ENCODE measurements at regions not wholly inside any gene's neighbourhood (a gene's known extent, or its start where the extent isn't known, plus 50 kb on each side); places are given as distances from the start of the nearest gene placed in this dataset.

- no peak for TF ChIP-seq EZH2phosphoT487 (IDR thresholded peaks at IDR 0.05; ENCODE audit: insufficient read depth, low read depth)
- no peak for TF ChIP-seq EZH2 (IDR thresholded peaks at IDR 0.05; ENCODE audit: insufficient read depth, poor library complexity, severe bottlenecking)
Measured at GRCh38 chr13:69565334-69565733, 542.3 kb upstream of the ATXN8OS start.

Measured in GM23248 (cell line).